Stimulated activated CD8-positive, alpha-beta memory T cell treated with anti-CD3 and anti-CD28 coated beads, Interleukin-4, amount 100 ng/mL, for 48 hours (primary cell): ENCODE measurements at regions not wholly inside any gene's neighbourhood (a gene's known extent, or its start where the extent isn't known, plus 50 kb on each side); places are given as distances from the start of the nearest gene placed in this dataset.
"Not testable (repeated sequence)": the region's sequence is repeated elsewhere in the genome, so short reads cannot be mapped to it uniquely, and the experiment has no call there.

Source experiments
- DNase-seq: peaks from one replicate; pipeline ENCODE4 v3.0.0-alpha.2; 2020

- no peak for DNase-seq
These were observed 200.4 kb downstream of the AXIN2 start for GRCh38 chr17:65360961-65361552.

- DNase-seq = peak; percentile 56
These were observed 202.4 kb downstream of the AXIN2 start for GRCh38 chr17:65359016-65359415.

- DNase-seq = no peak
These were observed 204.9 kb downstream of the AXIN2 start for GRCh38 chr17:65356536-65356935.

- no peak for DNase-seq
These were observed 206.2 kb downstream of the AXIN2 start for GRCh38 chr17:65355246-65355645.

GRCh38 chr17:65349916-65350315, 211.5 kb downstream of the AXIN2 start:
- DNase-seq = no peak

GRCh38 chr17:65346166-65346565, 209.0 kb downstream of the RGS9 start:
- no peak for DNase-seq

- DNase-seq = peak; percentile 39
These were observed 208.3 kb downstream of the RGS9 start for GRCh38 chr17:65345261-65346005.

- DNase-seq = no peak
These were observed 203.2 kb downstream of the RGS9 start for GRCh38 chr17:65340401-65340800.

- DNase-seq = no peak
These were observed 197.2 kb downstream of the RGS9 start for GRCh38 chr17:65334406-65334805.

GRCh38 chr17:65332779-65333178, 195.6 kb downstream of the RGS9 start:
- no peak for DNase-seq

- DNase-seq = no peak
These were observed 195.2 kb downstream of the RGS9 start for GRCh38 chr17:65332375-65332774.

- DNase-seq = no peak
These were observed 191.4 kb downstream of the RGS9 start for GRCh38 chr17:65328567-65328966.

GRCh38 chr17:65324611-65325342, 187.6 kb downstream of the RGS9 start:
- DNase-seq = no peak

GRCh38 chr17:65323049-65323448, 185.9 kb downstream of the RGS9 start:
- DNase-seq = no peak

GRCh38 chr17:65320820-65321219, 183.7 kb downstream of the RGS9 start:
- no peak for DNase-seq

- no peak for DNase-seq
These were observed 177.0 kb downstream of the RGS9 start for GRCh38 chr17:65314212-65314611.

GRCh38 chr17:65312718-65313377, 175.7 kb downstream of the RGS9 start:
- DNase-seq = no peak

GRCh38 chr17:65311261-65311660, 174.1 kb downstream of the RGS9 start:
- no peak for DNase-seq

- DNase-seq = no peak
These were observed 170.8 kb downstream of the RGS9 start for GRCh38 chr17:65307961-65308316.

GRCh38 chr17:65307081-65307960, 170.2 kb downstream of the RGS9 start:
- DNase-seq = no peak

GRCh38 chr17:65305778-65306177, 168.6 kb downstream of the RGS9 start:
- DNase-seq = no peak

GRCh38 chr17:65305116-65305515, 167.9 kb downstream of the RGS9 start:
- DNase-seq = no peak

- DNase-seq = not testable (repeated sequence)
These were observed 164.7 kb downstream of the RGS9 start for GRCh38 chr17:65301882-65302281.
